ENCODE measurements at regions not wholly inside any gene's neighbourhood (a gene's known extent, or its start where the extent isn't known, plus 50 kb on each side); places are given as distances from the start of the nearest gene placed in this dataset.

GRCh38 chr7:69411018-69411417, 187.3 kb upstream of the AUTS2 start:
- TF ChIP-seq CTCF (IDR thresholded peaks at IDR 0.05) (no peak), POLR2AphosphoS5 (IDR thresholded peaks at IDR 0.05) (no peak), POLR2A (IDR thresholded peaks at IDR 0.05; ENCODE audit: low read depth) (no peak)

Data from esophagus muscularis mucosa (tissue), 3 donors.